Ishikawa (cell line): ENCODE measurements at regions not wholly inside any gene's neighbourhood (a gene's known extent, or its start where the extent isn't known, plus 50 kb on each side); places are given as distances from the start of the nearest gene placed in this dataset.

ENCODE experiments used
- CEBPB ChIP-seq: IDR thresholded peaks from 2 replicates; pipeline ENCODE4 v1.6.1; 2012
- CREB1 ChIP-seq: IDR thresholded peaks from 2 replicates; pipeline ENCODE4 v1.6.1; 2012; ENCODE audit warnings: low read depth
- EGR1 ChIP-seq: IDR thresholded peaks from 2 replicates; pipeline ENCODE4 v1.6.1; 2012
- EP300 ChIP-seq: IDR thresholded peaks from 2 replicates; pipeline ENCODE4 v1.6.1; 2012; ENCODE audit warnings: borderline replicate concordance
- FOXM1 ChIP-seq: IDR thresholded peaks from 2 replicates; pipeline ENCODE4 v1.6.1; 2012; ENCODE audit warnings: low read depth, borderline replicate concordance
- MAX ChIP-seq: IDR thresholded peaks from 2 replicates; pipeline ENCODE4 v1.6.1; 2012
- NFIC ChIP-seq: IDR thresholded peaks from 2 replicates; pipeline ENCODE4 v1.6.1; 2012
- RAD21 ChIP-seq: IDR thresholded peaks from 2 replicates; pipeline ENCODE4 v1.6.1; 2012; ENCODE audit warnings: low read depth
- REST ChIP-seq: IDR thresholded peaks from 2 replicates; pipeline ENCODE4 v1.6.1; 2012; ENCODE audit warnings: low read depth, mild to moderate bottlenecking
- TAF1 ChIP-seq: IDR thresholded peaks from 2 replicates; pipeline ENCODE4 v1.6.1; 2012; ENCODE audit warnings: low read depth, mild to moderate bottlenecking
- TEAD4 ChIP-seq: IDR thresholded peaks from 2 replicates; pipeline ENCODE4 v1.6.1; 2012
- YY1 ChIP-seq: IDR thresholded peaks from 2 replicates; pipeline ENCODE4 v1.6.1; 2012; ENCODE audit warnings: low read depth
- ZBTB7A ChIP-seq: IDR thresholded peaks from 2 replicates; pipeline ENCODE4 v1.6.1; 2012; ENCODE audit warnings: low read depth

GRCh38 chr2:11051280-11051679, 104.0 kb upstream of the SLC66A3 start:
- TF ChIP-seq NFIC (no peak), TAF1 (no peak), TEAD4 (no peak), EGR1 (no peak), FOXM1 (no peak), CREB1 (no peak), ZBTB7A (no peak), YY1 (no peak), MAX (no peak), RAD21 (no peak), EP300 (no peak), REST (no peak), CEBPB (no peak)
